Activated CD8-positive, alpha-beta memory T cell treated with anti-CD3 and anti-CD28 coated beads for 36 hours (primary cell): ENCODE measurements at regions not wholly inside any gene's neighbourhood (a gene's known extent, or its start where the extent isn't known, plus 50 kb on each side); places are given as distances from the start of the nearest gene placed in this dataset.

Experiments
- CTCF ChIA-PET: fragments of 350-600 bp; sonication (Branson Sonifier 250); formaldehyde crosslinking; loops from one replicate; lab custom pipeline; 2021; ENCODE audit warnings: antibody characterized with exemption; lab: Charles Lee
- POLR2A ChIA-PET: fragments of 350-600 bp; sonication (Branson Sonifier 250); formaldehyde crosslinking; loops from one replicate; lab custom pipeline; 2021; ENCODE audit warnings: antibody characterized with exemption; lab: Charles Lee

- ChIA-PET POLR2A (no interaction called here), CTCF (no interaction called here)
Measured at GRCh38 chr12:27382924-27383323, 50.3 kb downstream of the BMAL2 start.

GRCh38 chr12:27383429-27384260 lies 51.0 kb downstream of the BMAL2 start:
- POLR2A ChIA-PET = no interaction called here
- CTCF ChIA-PET = interaction anchor here (1.0 kb wide), 2 partner anchors 46 to 78 kb away, joined by 3 read pairs; no protein-coding TSS in a partner anchor

- CTCF ChIA-PET = interaction anchor here (1.0 kb wide), 2 partner anchors 47 to 79 kb away, joined by 3 read pairs; no protein-coding TSS in a partner anchor
- POLR2A ChIA-PET = no interaction called here
Measured at GRCh38 chr12:27384261-27384590, 51.6 kb downstream of the BMAL2 start.

- ChIA-PET POLR2A (no interaction called here), CTCF (interaction anchor here (1.0 kb wide), 1 partner anchor 13 kb away, joined by 3 read pairs; no protein-coding TSS in a partner anchor)
Measured at GRCh38 chr12:27385766-27386564, 53.3 kb downstream of the BMAL2 start.

- CTCF ChIA-PET = no interaction called here
- POLR2A ChIA-PET = no interaction called here
Measured at GRCh38 chr12:27387473-27387872, 54.8 kb downstream of the BMAL2 start.

- ChIA-PET POLR2A (no interaction called here), CTCF (no interaction called here)
Measured at GRCh38 chr12:27388650-27389049, 56.0 kb downstream of the BMAL2 start.

GRCh38 chr12:27394676-27395075 lies 51.9 kb upstream of the SMCO2 start:
- CTCF ChIA-PET = no interaction called here
- POLR2A ChIA-PET = no interaction called here

- ChIA-PET POLR2A (no interaction called here), CTCF (no interaction called here)
Measured at GRCh38 chr12:27396216-27396815, 50.2 kb upstream of the SMCO2 start.
